AG04450 (cell line): ENCODE measurements at regions not wholly inside any gene's neighbourhood (a gene's known extent, or its start where the extent isn't known, plus 50 kb on each side); places are given as distances from the start of the nearest gene placed in this dataset.

Source experiments
- CTCF ChIA-PET: fragments of 300-600, 350-600 bp; formaldehyde crosslinking; extraction: SDS; loops from one replicate; lab custom pipeline; 2022; ENCODE audit warnings: antibody characterized with exemption, inconsistent platforms; lab: Charles Lee
- POLR2A ChIA-PET: fragments of 350-600 bp; formaldehyde crosslinking; extraction: SDS; loops from one replicate; lab custom pipeline; 2021; ENCODE audit warnings: antibody characterized with exemption, inconsistent platforms; lab: Yijun Ruan, JAX
- DNase-seq: peaks from one replicate; pipeline ENCODE4 v3.0.0-alpha.2; 2011; ENCODE audit warnings: low read depth, low spot score
- H3K27ac ChIP-seq: one replicate; pipeline ENCODE4 v1.5.1; 2012; ENCODE audit warnings: low read depth, low read length, control low read depth
- H3K27me3 ChIP-seq: one replicate; pipeline ENCODE4 v1.6.0; 2012; ENCODE audit warnings: low read length; ENCODE audit not compliant: control insufficient read depth, insufficient read depth
- H3K4me3 ChIP-seq: 2 replicates; pipeline ENCODE4 v1.5.1; 2011; ENCODE audit warnings: mild to moderate bottlenecking, low read depth, low read length, control low read depth
- H3K9me3 ChIP-seq: 2 replicates; pipeline ENCODE4 v1.5.1; 2012; ENCODE audit warnings: low read length; ENCODE audit not compliant: control insufficient read depth, insufficient read depth
- TF ChIP-seq, protein P1 (sequence below): IDR thresholded peaks from 2 replicates; pipeline ENCODE4 v1.5.1; 2011; ENCODE audit warnings: low read depth, low read length, control low read depth, inconsistent platforms

DNA sequence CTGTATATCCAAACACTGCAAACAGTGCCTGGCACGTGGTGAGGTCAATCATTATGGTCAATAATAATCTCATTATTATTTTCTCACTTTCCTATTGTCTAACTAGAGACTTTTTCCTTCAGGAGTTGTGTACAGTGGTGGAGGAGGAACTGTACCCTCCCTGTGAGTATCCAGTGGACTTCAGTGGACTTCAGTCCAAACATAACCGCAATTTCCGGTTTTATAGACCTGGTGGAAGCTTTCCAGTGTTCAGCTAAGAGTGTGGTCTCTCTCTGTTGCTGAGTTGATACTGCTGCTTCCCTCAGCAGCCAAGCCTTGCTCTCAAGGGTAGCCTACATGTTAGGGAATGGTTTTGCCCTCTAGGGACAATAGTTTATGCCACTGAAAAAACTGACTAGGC lies 447.1 kb downstream of the TMEM182 start:
- no peak overlapping the region for H3K27ac ChIP-seq
- ChIA-PET POLR2A (no interaction called here), CTCF (no interaction called here)
- no peak overlapping the region for H3K4me3 ChIP-seq
- DNase-seq = no peak
- TF ChIP-seq, protein P1, sequence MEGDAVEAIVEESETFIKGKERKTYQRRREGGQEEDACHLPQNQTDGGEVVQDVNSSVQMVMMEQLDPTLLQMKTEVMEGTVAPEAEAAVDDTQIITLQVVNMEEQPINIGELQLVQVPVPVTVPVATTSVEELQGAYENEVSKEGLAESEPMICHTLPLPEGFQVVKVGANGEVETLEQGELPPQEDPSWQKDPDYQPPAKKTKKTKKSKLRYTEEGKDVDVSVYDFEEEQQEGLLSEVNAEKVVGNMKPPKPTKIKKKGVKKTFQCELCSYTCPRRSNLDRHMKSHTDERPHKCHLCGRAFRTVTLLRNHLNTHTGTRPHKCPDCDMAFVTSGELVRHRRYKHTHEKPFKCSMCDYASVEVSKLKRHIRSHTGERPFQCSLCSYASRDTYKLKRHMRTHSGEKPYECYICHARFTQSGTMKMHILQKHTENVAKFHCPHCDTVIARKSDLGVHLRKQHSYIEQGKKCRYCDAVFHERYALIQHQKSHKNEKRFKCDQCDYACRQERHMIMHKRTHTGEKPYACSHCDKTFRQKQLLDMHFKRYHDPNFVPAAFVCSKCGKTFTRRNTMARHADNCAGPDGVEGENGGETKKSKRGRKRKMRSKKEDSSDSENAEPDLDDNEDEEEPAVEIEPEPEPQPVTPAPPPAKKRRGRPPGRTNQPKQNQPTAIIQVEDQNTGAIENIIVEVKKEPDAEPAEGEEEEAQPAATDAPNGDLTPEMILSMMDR = no peak
- no peaks in the 10 kb centered on the region for H3K9me3 ChIP-seq
- no peaks in the 10 kb centered on the region for H3K27me3 ChIP-seq

DNA sequence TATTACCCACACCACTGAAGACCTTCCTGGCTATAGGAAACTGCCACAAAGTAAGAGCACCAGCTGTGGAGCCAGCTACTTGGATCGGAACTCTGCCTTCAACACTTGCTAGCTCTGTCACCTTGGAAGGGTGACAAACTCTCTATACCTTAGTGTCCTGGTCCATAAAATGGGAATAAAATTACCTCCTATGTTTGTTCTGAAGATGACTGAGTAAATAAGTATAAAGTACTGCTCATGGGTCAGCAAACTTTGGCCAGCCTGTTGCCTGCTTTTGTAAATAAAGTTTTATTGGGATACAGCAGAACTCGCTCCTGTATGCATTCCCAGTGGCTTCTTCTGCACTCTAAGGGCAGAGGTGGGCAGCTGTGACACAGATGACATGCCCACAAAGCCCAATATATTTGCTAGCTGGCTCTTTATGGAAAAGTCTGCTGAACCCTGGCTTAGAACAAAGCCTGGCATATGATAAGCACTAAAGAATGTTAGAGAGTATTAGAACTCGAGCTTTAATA lies 451.3 kb downstream of the TMEM182 start:
- POLR2A ChIA-PET = no interaction called here
- CTCF ChIA-PET = no interaction called here
- no peaks in the 10 kb centered on the region for H3K27me3 ChIP-seq
- DNase-seq = no peak
- H3K27ac ChIP-seq = no peak overlapping the region
- TF ChIP-seq, protein P1 = no peak
- peaks cover 7% of the 10 kb centered on the region for H3K9me3 ChIP-seq
- no peak overlapping the region for H3K4me3 ChIP-seq

DNA sequence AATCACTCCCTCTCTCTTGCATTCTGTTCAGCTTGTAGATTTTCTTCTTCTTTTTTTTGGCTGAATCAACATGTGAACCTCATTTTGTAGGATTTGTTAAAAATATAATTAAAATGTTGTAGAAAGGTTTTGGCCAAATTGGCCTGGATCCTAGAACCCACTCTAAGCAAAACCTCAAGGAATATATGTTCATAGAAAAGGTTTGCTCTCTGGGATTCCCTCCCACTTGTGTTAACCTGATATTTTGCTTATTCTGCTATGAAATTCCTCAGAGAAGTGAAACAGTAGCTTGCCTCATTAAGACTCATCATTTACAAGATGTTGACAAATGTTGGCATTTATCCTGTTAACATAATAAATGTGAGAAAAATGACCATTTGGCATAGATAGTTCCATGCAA lies 456.7 kb downstream of the TMEM182 start:
- CTCF ChIA-PET = no interaction called here
- Histone ChIP-seq H3K27me3 (no peaks in the 10 kb centered on the region), H3K4me3 (no peak overlapping the region), H3K9me3 (peaks cover 16% of the 10 kb centered on the region), H3K27ac (no peak overlapping the region)
- POLR2A ChIA-PET = no interaction called here
- no peak for DNase-seq
- TF ChIP-seq, protein P1 = no peak

DNA sequence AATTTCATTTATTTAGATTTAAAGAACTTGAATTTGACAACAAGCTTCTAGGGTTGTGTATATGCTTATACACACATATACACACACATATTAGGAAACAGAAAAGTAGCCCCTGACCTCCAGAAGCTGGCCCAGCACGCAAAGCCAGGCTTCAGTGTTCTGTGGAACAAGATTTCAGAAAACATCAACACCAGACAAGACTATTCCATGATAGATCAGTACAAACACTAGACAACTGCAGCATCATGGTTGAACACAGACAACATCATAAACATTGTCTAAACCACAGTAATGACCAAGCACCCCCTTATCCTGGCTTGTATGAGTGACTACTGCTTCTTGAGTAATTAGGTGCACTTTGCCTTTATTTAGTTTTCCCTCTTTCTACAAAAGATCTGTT lies 457.6 kb downstream of the TMEM182 start:
- H3K27ac ChIP-seq = no peak overlapping the region
- peaks cover 19% of the 10 kb centered on the region for H3K9me3 ChIP-seq
- ChIA-PET POLR2A (no interaction called here), CTCF (no interaction called here)
- no peak overlapping the region for H3K4me3 ChIP-seq
- TF ChIP-seq, protein P1 = no peak
- DNase-seq = no peak
- no peaks in the 10 kb centered on the region for H3K27me3 ChIP-seq

DNA sequence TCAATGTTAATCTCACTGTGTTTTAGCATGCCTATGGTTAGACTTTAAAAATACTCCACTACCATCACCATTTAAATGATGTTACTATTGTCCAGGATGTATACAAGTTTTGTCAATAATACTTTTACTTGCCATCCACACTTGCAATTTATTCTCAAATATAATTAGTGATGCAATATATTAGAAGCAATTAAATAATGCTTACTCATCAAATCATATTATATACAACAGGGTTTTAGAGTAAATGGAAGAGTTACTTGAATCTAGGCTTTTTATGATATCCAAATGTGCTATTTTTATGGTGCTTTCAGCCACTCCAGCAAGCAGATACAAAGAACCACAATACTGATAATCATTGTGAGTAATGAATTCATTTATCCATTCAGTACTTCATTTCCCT lies 461.1 kb downstream of the TMEM182 start:
- ChIA-PET POLR2A (no interaction called here), CTCF (no interaction called here)
- H3K4me3 ChIP-seq = no peak overlapping the region
- peaks cover 13% of the 10 kb centered on the region; the same call in 1 of the 2 replicates for H3K9me3 ChIP-seq
- TF ChIP-seq, protein P1 = no peak
- no peak overlapping the region for H3K27ac ChIP-seq
- DNase-seq = no peak
- no peaks in the 10 kb centered on the region for H3K27me3 ChIP-seq
